ENCODE measurements at regions not wholly inside any gene's neighbourhood (a gene's known extent, or its start where the extent isn't known, plus 50 kb on each side); places are given as distances from the start of the nearest gene placed in this dataset.

DNA sequence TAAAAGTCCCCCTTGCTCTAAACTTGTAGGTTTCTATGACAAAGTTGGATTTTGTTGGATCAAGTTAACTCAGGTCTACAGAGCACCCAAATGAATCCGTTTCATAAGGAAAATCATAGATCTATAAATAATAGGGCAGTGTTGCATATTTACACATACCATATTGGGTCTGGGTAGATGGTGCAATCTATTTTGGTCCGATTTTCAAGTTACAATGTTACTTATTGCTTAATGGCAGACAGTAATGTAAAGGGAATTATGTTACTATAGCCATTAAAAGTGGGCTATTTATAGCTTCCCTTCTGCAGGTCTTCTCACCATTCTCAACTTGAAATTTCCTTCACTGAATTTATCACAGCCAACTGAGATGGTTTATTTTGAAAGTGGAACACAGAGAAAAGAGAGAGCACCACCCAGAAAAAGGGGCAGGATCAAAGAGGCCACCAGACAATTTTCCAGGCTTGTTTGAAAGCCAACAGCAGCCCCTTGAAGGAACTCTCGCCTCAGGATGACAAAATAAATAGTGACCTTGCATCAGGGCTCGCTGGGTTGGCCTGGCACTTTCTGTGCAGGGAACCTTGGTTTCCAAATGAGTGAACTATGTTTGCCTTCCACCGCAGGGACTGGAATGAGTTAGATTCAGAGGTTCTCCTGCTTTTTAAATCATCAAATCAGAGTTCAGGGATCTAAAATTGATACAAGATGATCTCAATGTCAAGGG is 260.2 kb upstream of the HES1 start:
- TF ChIP-seq, protein P1, sequence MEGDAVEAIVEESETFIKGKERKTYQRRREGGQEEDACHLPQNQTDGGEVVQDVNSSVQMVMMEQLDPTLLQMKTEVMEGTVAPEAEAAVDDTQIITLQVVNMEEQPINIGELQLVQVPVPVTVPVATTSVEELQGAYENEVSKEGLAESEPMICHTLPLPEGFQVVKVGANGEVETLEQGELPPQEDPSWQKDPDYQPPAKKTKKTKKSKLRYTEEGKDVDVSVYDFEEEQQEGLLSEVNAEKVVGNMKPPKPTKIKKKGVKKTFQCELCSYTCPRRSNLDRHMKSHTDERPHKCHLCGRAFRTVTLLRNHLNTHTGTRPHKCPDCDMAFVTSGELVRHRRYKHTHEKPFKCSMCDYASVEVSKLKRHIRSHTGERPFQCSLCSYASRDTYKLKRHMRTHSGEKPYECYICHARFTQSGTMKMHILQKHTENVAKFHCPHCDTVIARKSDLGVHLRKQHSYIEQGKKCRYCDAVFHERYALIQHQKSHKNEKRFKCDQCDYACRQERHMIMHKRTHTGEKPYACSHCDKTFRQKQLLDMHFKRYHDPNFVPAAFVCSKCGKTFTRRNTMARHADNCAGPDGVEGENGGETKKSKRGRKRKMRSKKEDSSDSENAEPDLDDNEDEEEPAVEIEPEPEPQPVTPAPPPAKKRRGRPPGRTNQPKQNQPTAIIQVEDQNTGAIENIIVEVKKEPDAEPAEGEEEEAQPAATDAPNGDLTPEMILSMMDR (IDR thresholded peaks at IDR 0.05): no peak
- TF ChIP-seq EP300 (IDR thresholded peaks at IDR 0.05) (no peak), POLR2A (IDR thresholded peaks at IDR 0.05; ENCODE audit: low read depth) (no peak)
